Spleen (tissue), 7 donors: ENCODE measurements at regions not wholly inside any gene's neighbourhood (a gene's known extent, or its start where the extent isn't known, plus 50 kb on each side); places are given as distances from the start of the nearest gene placed in this dataset.

Source experiments
- POLR2AphosphoS5 ChIP-seq, 3 donors: sonication (generic); formaldehyde crosslinking; IDR thresholded peaks; one replicate each; pipeline ENCODE4 v1.5.1; 2017; ENCODE audit warnings: antibody characterized with exemption in 3 of 3
- TF ChIP-seq, protein P1 (sequence below), 11 experiments: fragments of 200-600 bp in 7 of 11; fragments of 450-650 bp in 4 of 11; sonication (generic) in 4 of 11; IDR thresholded peaks in 8 of 11; conservative IDR thresholded peaks in 3 of 11; 1 replicate in 7 of 11; 2 replicates in 4 of 11; pipeline versions ENCODE4 v1.4.0 to v1.8.0; 2016 to 2021; ENCODE audit warnings: antibody characterized with exemption in 11 of 11, inconsistent platforms in 4 of 11, mild to moderate bottlenecking in 1 of 11
- donor health status: DM: no; HTN: no; CAD: no; lungs with moderate emphysema.
- donor health status: DM: no; HTN: no; CAD: no.
- donor health status: DM: no; HTN: no; CAD: no.

DNA sequence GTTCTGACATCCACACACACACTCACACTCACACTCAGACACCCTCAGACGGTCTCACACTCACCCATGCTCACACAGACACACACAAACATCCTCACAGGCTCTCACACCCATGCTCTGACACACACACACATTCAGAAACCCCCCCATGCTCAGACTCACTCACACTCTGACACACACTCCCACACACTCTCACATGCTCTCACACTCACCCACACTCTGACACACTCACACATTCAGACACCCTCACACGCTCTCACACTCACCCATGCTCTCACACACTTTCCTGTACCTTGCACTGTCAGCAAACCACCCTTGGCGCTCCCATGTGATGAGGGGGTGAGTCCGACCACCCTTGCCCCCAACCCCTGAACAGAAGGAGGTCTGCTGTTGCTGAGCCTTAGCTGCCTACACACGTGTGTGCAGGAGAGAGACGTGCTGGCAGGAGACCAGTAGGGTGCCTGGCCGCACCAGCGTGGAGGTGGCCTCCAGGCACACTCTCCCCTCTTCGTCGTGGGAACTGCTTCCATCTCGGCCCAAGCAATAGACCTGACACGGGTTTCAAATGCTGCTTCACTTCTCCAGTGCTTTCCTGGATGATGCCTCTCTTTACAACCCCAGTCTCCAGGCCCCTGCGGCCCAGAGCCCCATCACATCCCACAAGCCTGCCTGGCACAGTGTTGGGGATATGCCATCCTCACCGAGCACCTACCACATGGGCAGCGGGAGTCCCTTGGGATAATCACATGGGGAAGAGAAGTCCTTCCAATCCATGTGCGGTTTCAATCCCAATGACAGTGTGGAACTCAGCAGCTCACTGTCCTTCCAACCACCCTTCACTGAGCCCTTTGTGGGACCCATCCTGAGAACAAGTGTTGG is 267.8 kb upstream of the FOXF1 start:
- TF ChIP-seq, protein P1, sequence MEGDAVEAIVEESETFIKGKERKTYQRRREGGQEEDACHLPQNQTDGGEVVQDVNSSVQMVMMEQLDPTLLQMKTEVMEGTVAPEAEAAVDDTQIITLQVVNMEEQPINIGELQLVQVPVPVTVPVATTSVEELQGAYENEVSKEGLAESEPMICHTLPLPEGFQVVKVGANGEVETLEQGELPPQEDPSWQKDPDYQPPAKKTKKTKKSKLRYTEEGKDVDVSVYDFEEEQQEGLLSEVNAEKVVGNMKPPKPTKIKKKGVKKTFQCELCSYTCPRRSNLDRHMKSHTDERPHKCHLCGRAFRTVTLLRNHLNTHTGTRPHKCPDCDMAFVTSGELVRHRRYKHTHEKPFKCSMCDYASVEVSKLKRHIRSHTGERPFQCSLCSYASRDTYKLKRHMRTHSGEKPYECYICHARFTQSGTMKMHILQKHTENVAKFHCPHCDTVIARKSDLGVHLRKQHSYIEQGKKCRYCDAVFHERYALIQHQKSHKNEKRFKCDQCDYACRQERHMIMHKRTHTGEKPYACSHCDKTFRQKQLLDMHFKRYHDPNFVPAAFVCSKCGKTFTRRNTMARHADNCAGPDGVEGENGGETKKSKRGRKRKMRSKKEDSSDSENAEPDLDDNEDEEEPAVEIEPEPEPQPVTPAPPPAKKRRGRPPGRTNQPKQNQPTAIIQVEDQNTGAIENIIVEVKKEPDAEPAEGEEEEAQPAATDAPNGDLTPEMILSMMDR (IDR thresholded peaks at IDR 0.05 in 8 of 11, conservative IDR thresholded peaks at IDR 0.05 in 3 of 11), result no peak
- TF ChIP-seq POLR2AphosphoS5 (IDR thresholded peaks at IDR 0.05), result no peak
